H1 (cell line): ENCODE measurements at regions not wholly inside any gene's neighbourhood (a gene's known extent, or its start where the extent isn't known, plus 50 kb on each side); places are given as distances from the start of the nearest gene placed in this dataset.

Experiments
- CTCF ChIA-PET: fragments of 300-600 bp; sonication (Branson Sonifier 250); formaldehyde crosslinking; loops from one replicate; lab custom pipeline; 2021; ENCODE audit not compliant: partially characterized antibody; lab: Charles Lee
- POLR2A ChIA-PET: fragments of 300-600 bp; sonication (Branson Sonifier 250); formaldehyde crosslinking; loops from one replicate; lab custom pipeline; 2021; ENCODE audit warnings: inconsistent platforms; ENCODE audit not compliant: partially characterized antibody; lab: Charles Lee
- DNase-seq, 2 experiments: peaks; one replicate each; pipeline versions ENCODE4 v3.0.0 to v3.0.0-alpha.2; 2010 to 2022; ENCODE audit warnings: low spot score in 2 of 2, low read depth in 1 of 2, mixed read lengths in 1 of 2
- FAIRE-seq: peaks from 2 replicates; lab custom pipeline; 2011; peaks lifted over from hg19 to GRCh38; lab: Jason Lieb, UNC
- H2AFZ ChIP-seq: 2 replicates; pipeline ENCODE4 v1.8.1; 2012; ENCODE audit warnings: low read length, inconsistent platforms
- H2AK5ac ChIP-seq: 2 replicates; pipeline ENCODE4 v1.6.1; 2013; ENCODE audit warnings: low read depth, low read length
- H2BK120ac ChIP-seq: replicated peaks from 2 replicates; pipeline ENCODE3; 2013; ENCODE audit warnings: low read depth, low read length, inconsistent platforms
- H2BK12ac ChIP-seq: 2 replicates; pipeline ENCODE4 v1.6.1; 2013; ENCODE audit warnings: low read depth, low read length
- H2BK15ac ChIP-seq: 2 replicates; pipeline ENCODE4 v1.6.1; 2013; ENCODE audit warnings: low read length
- H2BK20ac ChIP-seq: 2 replicates; pipeline ENCODE4 v1.6.1; 2013; ENCODE audit warnings: low read length
- H2BK5ac ChIP-seq: 2 replicates; pipeline ENCODE4 v1.6.1; 2013; ENCODE audit warnings: low read depth, low read length
- H3K14ac ChIP-seq: 2 replicates; pipeline ENCODE4 v1.6.1; 2013; ENCODE audit warnings: inconsistent platforms; ENCODE audit not compliant: insufficient read length
- H3K18ac ChIP-seq: 2 replicates; pipeline ENCODE4 v1.6.1; 2013; ENCODE audit warnings: low read length; ENCODE audit errors: extremely low read depth
- H3K23ac ChIP-seq: 2 replicates; pipeline ENCODE4 v1.6.1; 2013; ENCODE audit warnings: inconsistent platforms; ENCODE audit not compliant: insufficient read length
- H3K23me2 ChIP-seq: 2 replicates; pipeline ENCODE4 v1.6.1; 2013; ENCODE audit warnings: low read depth, low read length
- H3K27ac ChIP-seq: 2 replicates; pipeline ENCODE4 v1.6.1; 2011; ENCODE audit warnings: low read depth, low read length, inconsistent platforms
- H3K27me3 ChIP-seq, 4 experiments: replicated peaks in 1 of 4; 1 replicate in 1 of 4; 2 replicates in 3 of 4; pipeline versions ENCODE4 v1.6.1 to v1.8.1; 2011 to 2013; ENCODE audit warnings: low read length in 3 of 4, mild to moderate bottlenecking in 3 of 4, inconsistent platforms in 2 of 4, mixed read lengths in 2 of 4, moderate library complexity in 1 of 4; ENCODE audit not compliant: control insufficient read depth in 3 of 4, insufficient read depth in 3 of 4; ENCODE audit errors: extremely low read depth in 1 of 4
- H3K36me3 ChIP-seq, 4 experiments: 2 replicates each; pipeline versions ENCODE4 v1.6.1 to v1.8.1; 2011 to 2013; ENCODE audit warnings: mild to moderate bottlenecking in 4 of 4, low read length in 3 of 4, moderate library complexity in 2 of 4, control low read depth in 1 of 4, inconsistent platforms in 1 of 4; ENCODE audit not compliant: insufficient read depth in 4 of 4, control insufficient read depth in 2 of 4
- H3K4ac ChIP-seq: replicated peaks from 2 replicates; pipeline ENCODE3; 2013; ENCODE audit warnings: low read length, low read depth, mixed read lengths, inconsistent platforms; ENCODE audit not compliant: insufficient read length
- H3K4me1 ChIP-seq, 4 experiments: replicated peaks in 1 of 4; 1 replicate in 1 of 4; 2 replicates in 3 of 4; pipeline versions ENCODE4 v1.6.1 to v1.8.1; 2011 to 2013; ENCODE audit warnings: low read length in 3 of 4, inconsistent platforms in 2 of 4, mixed read lengths in 1 of 4; ENCODE audit not compliant: insufficient read depth in 4 of 4, control insufficient read depth in 3 of 4
- H3K4me2 ChIP-seq, 2 experiments: 2 replicates each; pipeline versions ENCODE4 v1.6.1 to v1.8.1; 2011 to 2013; ENCODE audit warnings: low read depth in 2 of 2, low read length in 2 of 2, control low read depth in 1 of 2, inconsistent platforms in 1 of 2, mild to moderate bottlenecking in 1 of 2; ENCODE audit not compliant: insufficient read depth in 1 of 2
- H3K4me3 ChIP-seq, 4 experiments: fragments of 200-600, 300-600 bp in 1 of 4; sonication (generic), shearing (Covaris generic), sonication (Bioruptor Twin) in 1 of 4; 2 replicates each; pipeline versions ENCODE4 v1.5.1 to v1.8.1; 2011 to 2016; ENCODE audit warnings: low read length in 4 of 4, low read depth in 3 of 4, control low read depth in 2 of 4, inconsistent platforms in 2 of 4, mild to moderate bottlenecking in 2 of 4, mixed read lengths in 1 of 4, moderate library complexity in 1 of 4; ENCODE audit not compliant: insufficient read depth in 2 of 4; ENCODE audit errors: extremely low read depth in 1 of 4
- H3K56ac ChIP-seq: replicated peaks from 2 replicates; pipeline ENCODE3; 2013; ENCODE audit warnings: low read depth, mild to moderate bottlenecking, mixed read lengths, low read length, inconsistent platforms; ENCODE audit not compliant: insufficient read length
- H3K79me1 ChIP-seq: 2 replicates; pipeline ENCODE4 v1.6.1; 2013; ENCODE audit warnings: low read depth, low read length, control low read depth
- H3K79me2 ChIP-seq, 2 experiments: 2 replicates each; pipeline versions ENCODE4 v1.6.1 to v1.8.1; 2012 to 2013; ENCODE audit warnings: low read length in 2 of 2, mild to moderate bottlenecking in 2 of 2, inconsistent platforms in 1 of 2; ENCODE audit not compliant: insufficient read depth in 2 of 2, control insufficient read depth in 1 of 2
- H3K9ac ChIP-seq, 4 experiments: replicated peaks in 1 of 4; 1 replicate in 1 of 4; 2 replicates in 3 of 4; pipeline versions ENCODE4 v1.6.1 to v1.8.1; 2011 to 2013; ENCODE audit warnings: low read depth in 3 of 4, low read length in 3 of 4, control low read depth in 2 of 4, mild to moderate bottlenecking in 2 of 4, moderate library complexity in 2 of 4, inconsistent platforms in 1 of 4; ENCODE audit errors: extremely low read depth in 1 of 4
- H3K9me3 ChIP-seq, 2 experiments: 2 replicates each; pipeline versions ENCODE4 v1.6.1 to v1.8.1; 2012 to 2013; ENCODE audit warnings: mild to moderate bottlenecking in 2 of 2, moderate library complexity in 2 of 2, control low read depth in 1 of 2, inconsistent platforms in 1 of 2, low read depth in 1 of 2, low read length in 1 of 2, mixed read lengths in 1 of 2; ENCODE audit not compliant: insufficient read depth in 2 of 2
- H4K20me1 ChIP-seq, 2 experiments: replicated peaks in 1 of 2; 2 replicates each; pipeline versions ENCODE3 to v1.8.1; 2011 to 2013; ENCODE audit warnings: inconsistent platforms in 2 of 2, low read length in 2 of 2, mild to moderate bottlenecking in 1 of 2; ENCODE audit not compliant: insufficient read depth in 2 of 2, control insufficient read depth in 1 of 2
- H4K5ac ChIP-seq: 2 replicates; pipeline ENCODE4 v1.6.1; 2013; ENCODE audit warnings: low read length, low read depth, mixed read lengths, inconsistent platforms; ENCODE audit not compliant: insufficient read length
- H4K8ac ChIP-seq: 2 replicates; pipeline ENCODE4 v1.8.0; 2013; ENCODE audit warnings: mild to moderate bottlenecking, moderate library complexity, low read length, inconsistent platforms; ENCODE audit not compliant: insufficient read depth; ENCODE audit errors: extremely low read depth
- H4K91ac ChIP-seq: replicated peaks from 2 replicates; pipeline ENCODE3; 2013; ENCODE audit warnings: low read length, mixed read lengths, inconsistent platforms; ENCODE audit not compliant: insufficient read length
- ASH2L ChIP-seq: fragments of 200-600, 300-600 bp; sonication (generic); IDR thresholded peaks from one replicate; pipeline ENCODE4 v1.7.1; 2017; ENCODE audit warnings: low read length
- CBX5 ChIP-seq: fragments of 300-800, 300-1000 bp; sonication (generic); IDR thresholded peaks from 2 replicates; pipeline ENCODE4 v1.7.1; 2016; ENCODE audit warnings: antibody characterized with exemption, low read length, low read depth
- CBX8 ChIP-seq: fragments of 300-800, 300-1000 bp; sonication (generic); IDR thresholded peaks from 2 replicates; pipeline ENCODE4 v1.7.1; 2016; ENCODE audit warnings: low read depth, low read length, borderline replicate concordance
- GTF2F1 ChIP-seq: IDR thresholded peaks from 2 replicates; pipeline ENCODE4 v1.6.1; 2012; ENCODE audit warnings: low read depth, low read length, improper control_type of control experiment, borderline replicate concordance
- KDM1A ChIP-seq: fragments of 200-600, 300-600 bp; sonication (generic); IDR thresholded peaks from 2 replicates; pipeline ENCODE4 v1.7.1; 2016; ENCODE audit warnings: mild to moderate bottlenecking, low read length, borderline replicate concordance
- PHF8 ChIP-seq: fragments of 200-600 bp; sonication (generic); conservative IDR thresholded peaks from 2 replicates; pipeline ENCODE4 v1.7.1; 2012; ENCODE audit warnings: low read depth, mild to moderate bottlenecking, inconsistent platforms, low read length, moderate library complexity
- POU5F1 ChIP-seq: IDR thresholded peaks from 2 replicates; pipeline ENCODE4 v1.6.1; 2011; ENCODE audit warnings: low read depth, mild to moderate bottlenecking, low read length, moderate library complexity
- RFX5 ChIP-seq: IDR thresholded peaks from 2 replicates; pipeline ENCODE4 v1.6.1; 2011; ENCODE audit warnings: low read depth, low read length, improper control_type of control experiment, borderline replicate concordance
- SRF ChIP-seq: IDR thresholded peaks from 2 replicates; pipeline ENCODE4 v1.6.1; 2011; ENCODE audit warnings: mild to moderate bottlenecking, low read depth, low read length, moderate library complexity
- WGBS, 2 experiments: shearing (Covaris generic) in 1 of 2; methylation state at CpG; one replicate each; pipeline versions ENCODE4 v1.1.6 to v1.1.7; 2013 to 2015; ENCODE audit warnings: low lambda C conversion rate in 2 of 2, mixed read lengths in 2 of 2, inconsistent platforms in 1 of 2, low coverage in 1 of 2, missing lambda C conversion rate in 1 of 2; ENCODE audit not compliant: insufficient replicate concordance in 2 of 2, insufficient coverage in 1 of 2, insufficient read length in 1 of 2; ENCODE audit errors: extremely low coverage in 1 of 2, missing lambda C conversion rate in 1 of 2; 5-methylcytosine and 5-hydroxymethylcytosine counted together
- TF ChIP-seq, protein P1 (sequence below), 3 experiments: IDR thresholded peaks; 1 replicate in 2 of 3; 2 replicates in 1 of 3; pipeline versions ENCODE4 v1.5.1 to v1.6.1; 2011; ENCODE audit warnings: low read length in 3 of 3, mild to moderate bottlenecking in 3 of 3, inconsistent platforms in 2 of 3, low read depth in 1 of 3, moderate library complexity in 1 of 3; ENCODE audit not compliant: insufficient read depth in 1 of 3; ENCODE audit errors: control extremely low read depth in 1 of 3

DNA sequence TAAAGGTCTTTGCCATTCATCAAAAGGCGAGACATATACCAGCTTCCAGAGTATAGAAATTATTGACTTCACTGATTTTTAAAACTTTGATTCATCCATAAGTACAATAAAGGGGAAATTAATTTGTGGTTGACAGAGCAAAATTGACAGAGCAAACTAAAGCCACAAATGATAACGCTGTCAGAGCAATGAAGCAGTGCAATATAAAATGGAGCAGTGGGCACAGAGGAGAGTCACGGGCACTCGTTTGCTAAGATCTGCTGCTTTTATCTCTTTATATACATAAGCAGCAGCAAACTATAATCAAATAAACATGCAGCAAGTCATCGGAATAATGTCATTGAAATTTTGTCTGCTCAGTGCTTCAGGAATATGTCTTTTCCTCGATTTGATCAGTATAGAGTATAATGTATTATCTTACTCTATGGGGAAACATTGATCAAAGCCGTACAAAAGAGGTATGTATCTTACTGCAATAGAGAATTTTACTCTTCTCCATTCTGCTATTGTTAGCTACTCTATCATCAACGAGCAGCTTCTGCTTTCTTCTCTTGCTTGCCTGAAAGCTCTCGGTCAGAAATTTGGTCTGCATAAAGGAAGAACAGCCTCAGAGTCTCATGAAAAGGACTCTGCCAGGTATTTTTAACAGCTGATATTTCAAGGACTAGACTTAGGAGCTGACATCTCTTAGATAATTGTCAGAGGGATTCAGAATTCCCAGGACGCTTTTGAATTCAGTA, 546.0 kb upstream of the ARID1B start:
- CTCF ChIA-PET = interaction anchor here (0.6 kb wide), 1 partner anchor 33 kb away, joined by 4 read pairs; no protein-coding TSS in a partner anchor
- WGBS, 2 experiments = 91% methylated on average over 10 of the region's 10 CpGs; no CpG with 5 or more reads in 1 of the 2 experiments
- no peaks in the 10 kb centered on the region for H3K4me1 ChIP-seq

More for the DNA sequence above, 546.0 kb upstream of the ARID1B start:
- H3K36me3 ChIP-seq = no peaks in the 10 kb centered on the region
- no peak overlapping the region for H4K91ac ChIP-seq
- H4K5ac ChIP-seq = no peak overlapping the region
- H2AK5ac ChIP-seq = no peak overlapping the region
- H3K14ac ChIP-seq = no peak overlapping the region
- H3K18ac ChIP-seq = no peak overlapping the region
- no peaks in the 10 kb centered on the region for H3K79me1 ChIP-seq
- H2BK12ac ChIP-seq = no peak overlapping the region
- H3K4ac ChIP-seq = no peak overlapping the region
- H3K9me3 ChIP-seq = no peaks in the 10 kb centered on the region
- no peak overlapping the region for H2BK5ac ChIP-seq
- no peaks in the 10 kb centered on the region for H3K27me3 ChIP-seq
- no peak overlapping the region for H4K8ac ChIP-seq
- no peak overlapping the region for H3K23ac ChIP-seq
- no peaks in the 10 kb centered on the region for H3K79me2 ChIP-seq
- H2BK20ac ChIP-seq = no peak overlapping the region
- no peaks in the 10 kb centered on the region for H3K23me2 ChIP-seq
- no peak overlapping the region for H2AFZ ChIP-seq
- H3K4me3 ChIP-seq = no peak overlapping the region
- H3K56ac ChIP-seq = no peak overlapping the region
- no peaks in the 10 kb centered on the region for H4K20me1 ChIP-seq
- H2BK120ac ChIP-seq = no peak overlapping the region
- H2BK15ac ChIP-seq = no peak overlapping the region
- no peak overlapping the region for H3K4me2 ChIP-seq
- TF ChIP-seq POU5F1 (no peak), ASH2L (no peak), KDM1A (no peak), RFX5 (no peak), SRF (no peak), CBX5 (no peak), GTF2F1 (no peak), PHF8 (no peak), CBX8 (no peak)
- TF ChIP-seq, protein P1, sequence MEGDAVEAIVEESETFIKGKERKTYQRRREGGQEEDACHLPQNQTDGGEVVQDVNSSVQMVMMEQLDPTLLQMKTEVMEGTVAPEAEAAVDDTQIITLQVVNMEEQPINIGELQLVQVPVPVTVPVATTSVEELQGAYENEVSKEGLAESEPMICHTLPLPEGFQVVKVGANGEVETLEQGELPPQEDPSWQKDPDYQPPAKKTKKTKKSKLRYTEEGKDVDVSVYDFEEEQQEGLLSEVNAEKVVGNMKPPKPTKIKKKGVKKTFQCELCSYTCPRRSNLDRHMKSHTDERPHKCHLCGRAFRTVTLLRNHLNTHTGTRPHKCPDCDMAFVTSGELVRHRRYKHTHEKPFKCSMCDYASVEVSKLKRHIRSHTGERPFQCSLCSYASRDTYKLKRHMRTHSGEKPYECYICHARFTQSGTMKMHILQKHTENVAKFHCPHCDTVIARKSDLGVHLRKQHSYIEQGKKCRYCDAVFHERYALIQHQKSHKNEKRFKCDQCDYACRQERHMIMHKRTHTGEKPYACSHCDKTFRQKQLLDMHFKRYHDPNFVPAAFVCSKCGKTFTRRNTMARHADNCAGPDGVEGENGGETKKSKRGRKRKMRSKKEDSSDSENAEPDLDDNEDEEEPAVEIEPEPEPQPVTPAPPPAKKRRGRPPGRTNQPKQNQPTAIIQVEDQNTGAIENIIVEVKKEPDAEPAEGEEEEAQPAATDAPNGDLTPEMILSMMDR (IDR thresholded peaks at IDR 0.05; ENCODE audit: control extremely low read depth in 1 of 3, insufficient read depth in 1 of 3, low read depth in 1 of 3, low read length in 3 of 3) = no peak
- DNase-seq (no peak), FAIRE-seq (no peak)
- POLR2A ChIA-PET = no interaction called here
- no peak overlapping the region for H3K27ac ChIP-seq
- H3K9ac ChIP-seq = no peak overlapping the region
